NT2/D1 (cell line): ENCODE measurements at regions not wholly inside any gene's neighbourhood (a gene's known extent, or its start where the extent isn't known, plus 50 kb on each side); places are given as distances from the start of the nearest gene placed in this dataset.
"Not testable (repeated sequence)": the region's sequence is repeated elsewhere in the genome, so short reads cannot be mapped to it uniquely, and the experiment has no call there.

Source experiments
- DNase-seq: peaks from one replicate; pipeline ENCODE4 v3.0.0-alpha.2; 2011; ENCODE audit warnings: low read depth, low spot score
- H3K27me3 ChIP-seq: 2 replicates; pipeline ENCODE4 v1.6.0; 2011; ENCODE audit warnings: mild to moderate bottlenecking; ENCODE audit not compliant: insufficient read length, insufficient read depth
- H3K36me3 ChIP-seq: 2 replicates; pipeline ENCODE4 v1.6.1; 2011; ENCODE audit warnings: mild to moderate bottlenecking, low read length, mixed read lengths; ENCODE audit not compliant: insufficient read depth, insufficient read length
- H3K4me1 ChIP-seq: 2 replicates; pipeline ENCODE4 v1.5.1; 2011; ENCODE audit not compliant: insufficient read depth, insufficient read length
- H3K4me3 ChIP-seq: 2 replicates; pipeline ENCODE4 v1.5.1; 2011; ENCODE audit warnings: low read depth; ENCODE audit not compliant: insufficient read length
- H3K9ac ChIP-seq: 2 replicates; pipeline ENCODE4 v1.6.0; 2011; ENCODE audit warnings: low read depth; ENCODE audit not compliant: insufficient read length
- H3K9me3 ChIP-seq: 2 replicates; pipeline ENCODE4 v1.5.1; 2011; ENCODE audit warnings: mild to moderate bottlenecking, low read length; ENCODE audit not compliant: insufficient read depth
- SUZ12 ChIP-seq: IDR thresholded peaks from 2 replicates; pipeline ENCODE4 v1.6.1; 2011; ENCODE audit not compliant: insufficient read length, insufficient read depth; ENCODE audit errors: extremely low read depth
- YY1 ChIP-seq: IDR thresholded peaks from 2 replicates; pipeline ENCODE4 v1.6.1; 2011; ENCODE audit not compliant: insufficient read length, insufficient read depth
- ZNF274 ChIP-seq: IDR thresholded peaks from 2 replicates; pipeline ENCODE4 v1.6.1; 2011; ENCODE audit warnings: mild to moderate bottlenecking, low read depth, low read length

DNA sequence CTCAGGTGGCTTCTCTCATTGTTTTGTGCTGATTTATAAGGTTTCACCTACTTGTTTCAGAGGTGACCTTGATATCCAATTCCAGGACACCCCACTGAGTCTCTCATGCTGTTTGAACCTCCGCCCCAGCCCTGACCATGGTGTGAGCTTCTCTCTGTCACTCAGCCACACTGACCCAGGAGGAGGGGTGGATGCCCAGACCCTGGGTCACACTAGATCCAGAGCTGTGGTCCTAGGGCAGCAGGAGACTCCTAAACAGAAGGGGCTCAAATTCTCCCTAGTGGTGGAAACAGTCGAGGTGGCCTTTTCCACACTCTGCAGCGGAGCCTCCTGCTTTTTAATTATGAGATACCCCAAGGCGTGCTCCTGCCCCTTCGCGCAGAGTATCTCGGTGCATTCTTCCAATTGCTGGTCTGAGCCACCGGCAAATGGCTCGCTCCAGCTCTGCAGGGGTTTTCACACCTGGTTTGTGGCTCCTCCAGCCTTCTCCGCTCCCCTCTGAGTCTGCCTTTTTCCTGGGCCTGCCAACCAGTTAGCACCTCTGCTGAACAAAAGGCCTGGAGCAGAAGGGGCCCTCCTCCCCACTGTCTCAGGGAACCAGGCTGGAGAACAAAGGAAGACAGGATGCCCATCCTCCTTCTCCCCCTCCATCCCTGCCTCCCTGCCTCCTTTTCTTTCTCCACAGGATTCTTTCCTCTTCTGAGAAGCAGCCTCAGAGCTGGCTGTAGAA is 147.3 kb upstream of the SPRED2 start:
- peak; percentile 79 for DNase-seq

DNA sequence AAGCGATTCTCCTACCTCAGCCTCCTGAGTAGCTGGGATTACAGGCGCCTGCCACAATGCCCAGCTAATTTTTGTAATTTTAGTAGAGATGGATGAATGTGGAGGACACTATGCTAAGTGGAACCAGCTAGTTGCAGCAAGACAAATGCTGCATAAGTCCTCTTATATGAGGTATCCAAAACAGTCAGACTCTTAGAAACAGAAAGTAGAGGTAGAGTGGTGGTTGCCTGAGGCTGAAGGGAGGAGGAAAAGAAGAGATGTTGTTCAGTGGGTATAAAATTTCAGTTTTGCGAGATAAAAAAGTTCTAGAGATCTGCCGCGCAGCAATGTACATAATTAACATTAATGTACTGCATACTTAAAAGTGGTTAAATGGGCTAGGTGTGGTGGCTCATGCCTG is 145.3 kb upstream of the SPRED2 start:
- Histone ChIP-seq H3K4me1 (no peaks in the 10 kb centered on the region), H3K4me3 (no peak overlapping the region), H3K36me3 (no peaks in the 10 kb centered on the region), H3K9me3 (no peaks in the 10 kb centered on the region; the same call in 1 of the 2 replicates), H3K27me3 (no peaks in the 10 kb centered on the region), H3K9ac (no peak overlapping the region)
- TF ChIP-seq YY1 (no peak), SUZ12 (no peak), ZNF274 (no peak)
- no peak for DNase-seq

More for the DNA sequence above, 147.3 kb upstream of the SPRED2 start:
- Histone ChIP-seq H3K36me3 (no peaks in the 10 kb centered on the region), H3K9ac (peak overlapping the region; percentile 38), H3K4me3 (no peak overlapping the region), H3K9me3 (no peaks in the 10 kb centered on the region; the same call in 1 of the 2 replicates), H3K4me1 (no peaks in the 10 kb centered on the region), H3K27me3 (no peaks in the 10 kb centered on the region)
- TF ChIP-seq ZNF274 (no peak), SUZ12 (no peak), YY1 (no peak)

GRCh38 chr2:65576861-65577601 is 144.6 kb upstream of the SPRED2 start:
- no peak for DNase-seq

DNA sequence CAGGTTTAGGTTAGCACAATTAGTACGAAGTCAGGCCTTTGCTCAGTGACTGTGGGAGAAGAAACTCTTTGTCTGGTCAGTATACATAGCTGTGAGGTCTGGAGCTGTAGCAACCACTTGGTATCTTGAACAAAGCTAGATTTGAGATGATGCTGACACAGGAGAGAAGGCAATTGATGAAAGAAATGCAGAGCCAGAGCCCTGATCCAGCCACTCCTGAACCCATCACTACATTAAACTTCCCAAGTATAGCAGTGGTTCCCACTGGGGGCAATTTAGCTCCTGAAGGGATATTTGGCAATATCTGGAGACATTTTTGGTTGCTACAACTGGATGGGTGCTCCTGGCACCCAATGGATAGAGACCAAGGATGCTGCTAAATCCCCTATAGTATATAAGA is 143.9 kb upstream of the SPRED2 start:
- TF ChIP-seq ZNF274 (no peak), SUZ12 (no peak), YY1 (no peak)
- H3K9me3 ChIP-seq = no peaks in the 10 kb centered on the region; the same call in 1 of the 2 replicates
- no peak overlapping the region for H3K4me3 ChIP-seq
- H3K9ac ChIP-seq = no peak overlapping the region
- no peaks in the 10 kb centered on the region for H3K4me1 ChIP-seq
- H3K27me3 ChIP-seq = no peaks in the 10 kb centered on the region
- DNase-seq = no peak
- H3K36me3 ChIP-seq = no peaks in the 10 kb centered on the region

More at GRCh38 chr2:65576861-65577601, 144.6 kb upstream of the SPRED2 start:
- Histone ChIP-seq H3K4me1 (no peaks in the 10 kb centered on the region), H3K9ac (no peak overlapping the region), H3K36me3 (no peaks in the 10 kb centered on the region), H3K4me3 (no peak overlapping the region), H3K9me3 (no peaks in the 10 kb centered on the region; the same call in 1 of the 2 replicates), H3K27me3 (no peaks in the 10 kb centered on the region)
- TF ChIP-seq YY1 (no peak), SUZ12 (no peak), ZNF274 (no peak)

- H3K9ac ChIP-seq = no peak overlapping the region
- H3K9me3 ChIP-seq = no peaks in the 10 kb centered on the region
- no peak for DNase-seq
- H3K4me3 ChIP-seq = no peak overlapping the region
- TF ChIP-seq ZNF274 = no peak
- no peak for TF ChIP-seq YY1
- no peak for TF ChIP-seq SUZ12
- no peaks in the 10 kb centered on the region for H3K36me3 ChIP-seq
- no peaks in the 10 kb centered on the region for H3K27me3 ChIP-seq
- H3K4me1 ChIP-seq = no peaks in the 10 kb centered on the region
Observed at GRCh38 chr2:65574993-65575392, 142.6 kb upstream of the SPRED2 start.

DNA sequence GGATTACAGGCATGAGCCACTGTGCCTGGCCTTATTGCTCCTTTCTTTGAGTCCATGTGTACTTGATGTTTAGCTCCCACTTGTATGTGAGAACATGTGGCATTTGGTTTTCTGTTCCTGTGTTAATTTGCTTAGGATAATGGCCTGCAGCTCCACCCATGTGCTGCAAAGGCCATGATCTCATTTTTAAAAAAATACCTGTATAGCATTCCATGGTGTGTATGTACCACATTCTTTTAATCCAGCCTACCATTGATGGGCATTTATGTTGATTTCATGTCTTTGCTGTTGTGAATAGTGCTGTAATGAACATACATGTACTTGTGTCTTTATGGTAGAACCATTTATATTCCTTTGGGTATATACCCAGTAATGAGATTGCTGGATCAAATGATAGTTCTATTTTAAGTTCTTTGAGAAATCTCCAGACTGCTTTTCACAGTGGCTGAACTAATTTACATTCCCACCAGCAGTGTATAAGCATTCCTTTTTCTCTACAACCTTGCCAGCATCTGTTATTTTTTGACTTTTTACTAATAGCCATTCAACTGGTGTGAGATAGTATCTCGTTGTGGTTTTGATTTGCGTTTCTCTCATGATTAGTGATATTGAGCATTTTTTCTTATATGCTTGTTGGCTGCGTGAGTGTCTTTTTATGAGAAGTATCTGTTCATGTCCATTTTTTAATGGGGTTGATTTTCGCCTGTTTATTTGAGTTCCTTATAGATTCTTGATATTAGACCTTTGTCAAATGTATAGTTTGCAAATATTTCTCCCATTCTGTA is 136.4 kb upstream of the SPRED2 start:
- not testable (repeated sequence) for H3K36me3 ChIP-seq, H3K4me3 ChIP-seq, H3K4me1 ChIP-seq, DNase-seq, H3K9me3 ChIP-seq, H3K9ac ChIP-seq
- H3K27me3 ChIP-seq = peaks cover 20% of the 10 kb centered on the region

DNA sequence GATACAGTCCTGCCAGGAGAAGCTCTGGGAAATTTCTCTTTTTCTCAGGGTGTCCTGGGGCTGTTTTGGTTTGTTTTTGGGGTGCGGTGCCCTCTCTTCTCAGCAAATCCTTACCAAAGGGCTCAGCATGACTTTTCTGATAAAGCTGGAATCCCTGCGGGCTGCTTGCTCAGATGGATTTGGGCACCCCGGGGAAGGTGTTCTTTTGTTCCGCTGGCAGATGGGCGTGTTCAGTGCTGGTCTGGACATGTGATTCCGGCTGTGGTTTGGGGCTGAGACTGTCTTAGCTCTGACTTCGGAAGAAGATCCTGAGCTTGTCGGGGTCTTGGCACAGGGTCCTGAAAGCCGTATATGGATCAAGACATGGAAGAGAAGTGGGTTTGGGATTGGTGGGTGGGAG is 134.2 kb upstream of the SPRED2 start:
- no peak for TF ChIP-seq YY1
- TF ChIP-seq ZNF274 = no peak
- no peak for TF ChIP-seq SUZ12
- H3K4me3 ChIP-seq = no peak overlapping the region
- H3K9me3 ChIP-seq = no peaks in the 10 kb centered on the region
- no peaks in the 10 kb centered on the region for H3K4me1 ChIP-seq
- peaks cover 37% of the 10 kb centered on the region for H3K27me3 ChIP-seq
- no peaks in the 10 kb centered on the region for H3K36me3 ChIP-seq
- no peak for DNase-seq
- H3K9ac ChIP-seq = no peak overlapping the region
